ENCODE measurements at regions not wholly inside any gene's neighbourhood (a gene's known extent, or its start where the extent isn't known, plus 50 kb on each side); places are given as distances from the start of the nearest gene placed in this dataset.
"Not testable (repeated sequence)": the region's sequence is repeated elsewhere in the genome, so short reads cannot be mapped to it uniquely, and the experiment has no call there.

DNA sequence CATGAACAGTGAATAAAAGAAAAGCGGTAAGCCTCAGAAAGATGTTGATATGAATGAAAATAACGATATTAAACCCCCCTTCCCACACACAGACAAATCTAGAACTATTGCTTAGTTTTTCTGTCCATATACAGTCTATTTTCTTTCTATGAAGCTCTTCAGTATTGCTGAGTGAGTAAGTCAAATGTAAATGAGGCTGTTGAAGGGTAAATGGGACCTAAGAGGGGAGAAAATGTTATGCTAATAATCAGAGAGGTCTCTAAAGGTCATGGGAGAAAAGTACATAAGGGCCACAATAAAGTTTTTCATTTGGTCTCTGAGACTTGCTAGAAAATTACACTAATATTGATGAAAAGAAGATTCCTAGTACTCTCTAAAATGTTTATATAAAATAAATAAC is 56.2 kb downstream of the PABPC4L start:
- no peak for DNase-seq

DNA sequence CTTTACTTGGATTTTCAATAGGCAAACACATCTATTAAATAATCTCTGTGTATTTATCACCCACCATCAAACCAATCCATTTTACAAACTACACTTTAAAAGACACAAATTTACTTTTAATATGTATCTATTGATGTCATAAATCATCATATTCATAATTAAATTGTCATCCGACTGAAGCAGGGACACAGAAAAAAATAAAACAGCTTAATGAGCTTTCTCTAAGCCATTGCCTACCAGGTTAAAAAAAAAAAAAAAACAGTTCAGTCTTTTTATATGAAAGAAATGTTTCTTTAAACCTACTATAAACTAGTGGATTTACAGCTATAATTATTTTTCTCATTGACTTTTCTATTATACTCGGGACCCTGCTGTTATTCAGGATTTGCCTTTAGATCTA is 57.3 kb downstream of the PABPC4L start:
- DNase-seq, result no peak

GRCh38 chr4:134141728-134142127 is 59.9 kb downstream of the PABPC4L start:
- DNase-seq, result no peak

GRCh38 chr4:134139188-134139587 is 62.4 kb downstream of the PABPC4L start:
- DNase-seq, result no peak

GRCh38 chr4:134132086-134132783 is 69.4 kb downstream of the PABPC4L start:
- DNase-seq, result no peak

GRCh38 chr4:134126955-134127354 is 74.6 kb downstream of the PABPC4L start:
- DNase-seq, result no peak

- DNase-seq, result no peak
Measured at GRCh38 chr4:134126000-134126560, 75.5 kb downstream of the PABPC4L start.

DNA sequence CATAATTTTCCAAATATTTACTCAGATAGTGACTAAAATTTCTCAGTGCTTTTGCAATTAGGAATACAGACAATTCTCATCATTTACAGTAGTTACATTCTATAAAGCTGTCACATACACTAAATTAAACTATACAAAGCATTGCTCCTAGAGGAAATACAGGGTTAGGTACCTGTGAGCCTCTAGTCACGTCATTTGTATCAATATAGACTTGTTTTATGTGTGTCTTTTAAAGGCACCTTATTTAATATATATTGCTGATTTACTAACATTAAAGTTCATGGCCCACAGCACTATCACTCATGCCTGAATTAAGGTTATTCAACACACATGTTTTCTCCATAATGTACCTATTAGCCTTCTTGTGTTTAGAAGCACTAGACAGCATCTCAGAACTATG is 78.7 kb downstream of the PABPC4L start:
- no peak for DNase-seq

DNA sequence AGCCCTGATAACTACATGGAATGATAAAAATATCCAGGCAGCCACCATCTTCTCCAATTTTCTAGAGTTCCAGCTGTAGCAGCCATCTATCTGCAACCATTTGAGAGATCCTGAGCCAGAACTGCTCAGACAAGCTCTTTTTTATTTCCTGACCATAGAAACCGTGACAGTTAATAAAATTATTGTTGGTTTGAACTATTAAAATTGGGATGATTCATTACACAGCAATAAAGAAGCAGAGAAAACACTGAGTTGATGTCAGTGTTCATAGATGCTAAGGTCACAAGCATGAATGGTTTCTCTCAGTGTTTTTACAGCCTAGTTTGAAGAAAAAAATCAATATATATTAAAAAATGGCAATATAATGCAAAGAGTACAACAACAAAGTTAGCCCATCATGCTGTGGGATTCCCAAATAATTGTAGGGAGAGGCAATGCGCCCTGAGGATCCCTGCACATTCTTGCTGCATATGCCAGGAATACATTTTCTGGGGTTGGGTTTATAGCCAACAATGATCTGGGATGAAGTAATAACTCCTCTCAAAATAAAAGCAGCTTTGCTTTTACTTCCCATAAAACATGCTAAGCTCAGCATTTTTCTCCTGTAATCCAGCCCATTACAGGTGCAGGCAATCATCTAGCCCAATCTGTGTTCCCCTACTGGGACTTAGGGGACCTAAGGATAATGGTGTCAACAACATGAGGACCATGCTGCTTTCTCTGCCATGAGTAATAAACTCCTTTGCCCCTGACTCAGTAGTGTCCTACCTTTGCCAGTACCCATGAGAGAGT is 84.0 kb downstream of the PABPC4L start:
- no peak for DNase-seq

DNA sequence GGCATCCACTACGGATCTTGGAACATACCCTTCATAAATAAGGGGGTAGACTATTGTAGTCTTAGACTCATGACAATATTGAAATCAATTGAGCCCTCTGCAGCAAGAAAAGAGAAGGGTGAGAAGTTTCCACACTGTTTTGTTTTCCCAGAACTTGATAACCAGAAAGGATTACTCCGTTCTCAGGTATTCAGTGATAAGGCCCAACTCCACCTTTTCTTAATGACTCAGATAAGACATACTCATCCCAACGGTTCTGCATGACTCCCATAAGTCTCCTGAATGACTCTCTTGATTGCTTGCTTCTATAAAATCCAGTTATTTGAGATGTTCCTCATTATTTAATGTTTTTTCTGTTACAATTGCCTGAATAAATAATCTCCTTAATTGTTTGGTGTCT is 111.7 kb downstream of the PABPC4L start:
- no peak for DNase-seq

DNA sequence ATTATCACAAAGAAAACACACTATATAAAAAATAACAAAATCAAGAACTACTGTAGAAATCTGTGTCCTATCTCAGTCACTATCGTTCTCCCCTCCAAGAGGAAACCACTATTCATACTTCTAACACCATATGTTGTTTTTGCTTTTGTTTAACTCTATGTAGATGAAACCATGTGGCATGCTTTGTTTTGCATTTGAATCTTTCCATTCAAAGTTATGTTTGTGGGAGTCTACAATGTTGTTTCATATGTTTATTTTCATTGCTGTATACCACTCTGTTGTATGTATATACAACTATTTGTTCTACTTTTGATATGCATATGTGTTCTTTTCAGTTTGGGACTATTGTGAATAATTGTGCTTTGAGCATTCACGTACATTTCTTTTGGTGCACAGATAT is 116.1 kb downstream of the PABPC4L start:
- DNase-seq, result no peak

DNA sequence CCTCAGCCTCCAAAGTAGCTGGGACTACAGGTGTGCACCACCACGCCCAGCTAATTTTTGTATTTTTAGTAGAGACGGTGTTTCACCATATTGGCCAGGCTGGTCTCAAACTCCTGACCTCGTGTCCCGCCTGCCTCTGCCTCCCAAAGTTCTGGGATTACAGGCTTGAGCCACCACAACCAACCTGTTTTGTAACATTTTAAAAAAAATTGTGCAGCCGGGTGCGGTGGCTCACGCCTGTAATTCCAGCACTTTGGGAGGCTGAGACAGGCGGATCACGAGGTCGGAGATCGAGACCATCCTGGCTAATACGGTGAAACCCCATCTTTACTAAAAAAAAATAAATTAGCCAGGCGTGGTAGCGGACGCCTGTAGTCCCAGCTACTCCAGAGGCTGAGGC is 122.5 kb downstream of the PABPC4L start:
- not testable (repeated sequence) for DNase-seq

GRCh38 chr4:134078230-134078914 is 123.2 kb downstream of the PABPC4L start:
- no peak for DNase-seq

GRCh38 chr4:134073711-134074110 is 127.9 kb downstream of the PABPC4L start:
- DNase-seq, result no peak

- no peak for DNase-seq
Measured at GRCh38 chr4:134072137-134072536, 129.5 kb downstream of the PABPC4L start.

DNA sequence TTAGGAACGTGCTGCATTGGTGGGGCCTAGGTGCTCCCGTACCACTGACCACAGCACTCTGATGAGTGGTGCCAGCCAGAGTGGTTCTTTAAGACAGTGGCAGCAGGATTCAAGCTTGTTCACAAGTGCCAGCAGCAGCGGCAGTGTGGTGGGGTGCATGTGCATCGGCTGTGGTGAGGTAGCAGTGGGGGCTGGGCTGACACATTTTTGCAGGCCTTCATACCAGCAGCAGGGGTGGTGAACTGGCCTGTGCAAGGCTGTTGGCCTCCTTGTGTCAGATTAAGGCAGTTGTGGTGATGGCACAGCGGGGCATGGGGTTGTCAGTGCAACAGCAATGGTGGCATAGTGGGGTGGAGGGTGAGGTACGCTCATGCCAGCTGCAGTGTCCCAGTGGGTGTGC is 131.4 kb downstream of the PABPC4L start:
- DNase-seq, result no peak

- no peak for DNase-seq
Measured at GRCh38 chr4:134057356-134057755, 144.2 kb downstream of the PABPC4L start.

GRCh38 chr4:134046221-134046620 is 155.4 kb downstream of the PABPC4L start:
- not testable (repeated sequence) for DNase-seq

DNA sequence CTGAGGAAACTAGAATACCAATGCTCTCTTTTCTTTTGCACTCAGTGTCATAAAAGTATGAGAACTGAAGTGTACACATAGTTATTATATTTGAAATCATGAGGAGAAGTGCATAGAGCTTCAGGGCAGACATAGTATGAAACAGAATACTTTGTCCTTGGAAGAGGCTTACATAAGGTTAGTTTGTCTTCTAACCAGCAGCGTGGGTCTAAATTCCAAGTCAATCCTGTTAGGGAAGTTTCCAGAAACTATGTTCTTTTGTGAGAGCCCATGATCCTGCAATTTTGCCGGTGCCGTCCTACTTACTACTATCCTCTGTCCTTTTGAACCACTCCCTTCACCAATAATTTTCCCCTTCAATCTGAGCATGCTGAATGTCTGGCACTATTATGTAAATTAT is 156.2 kb downstream of the PABPC4L start:
- DNase-seq, result no peak

- DNase-seq, result no peak
Measured at GRCh38 chr4:134043266-134043665, 158.3 kb downstream of the PABPC4L start.

GRCh38 chr4:134028421-134028820 is 173.2 kb downstream of the PABPC4L start:
- DNase-seq, result no peak

GRCh38 chr4:134027931-134028330 is 173.7 kb downstream of the PABPC4L start:
- DNase-seq, result no peak
